HG03066 (cell line): ENCODE measurements at regions not wholly inside any gene's neighbourhood (a gene's known extent, or its start where the extent isn't known, plus 50 kb on each side); places are given as distances from the start of the nearest gene placed in this dataset.

Source experiments
- ATAC-seq: cut with Tn5 transposase; IDR thresholded peaks from one replicate; pipeline ENCODE4 v1.9.1; 2021; ENCODE audit warnings: low read depth; ENCODE audit not compliant: unreplicated experiment

DNA sequence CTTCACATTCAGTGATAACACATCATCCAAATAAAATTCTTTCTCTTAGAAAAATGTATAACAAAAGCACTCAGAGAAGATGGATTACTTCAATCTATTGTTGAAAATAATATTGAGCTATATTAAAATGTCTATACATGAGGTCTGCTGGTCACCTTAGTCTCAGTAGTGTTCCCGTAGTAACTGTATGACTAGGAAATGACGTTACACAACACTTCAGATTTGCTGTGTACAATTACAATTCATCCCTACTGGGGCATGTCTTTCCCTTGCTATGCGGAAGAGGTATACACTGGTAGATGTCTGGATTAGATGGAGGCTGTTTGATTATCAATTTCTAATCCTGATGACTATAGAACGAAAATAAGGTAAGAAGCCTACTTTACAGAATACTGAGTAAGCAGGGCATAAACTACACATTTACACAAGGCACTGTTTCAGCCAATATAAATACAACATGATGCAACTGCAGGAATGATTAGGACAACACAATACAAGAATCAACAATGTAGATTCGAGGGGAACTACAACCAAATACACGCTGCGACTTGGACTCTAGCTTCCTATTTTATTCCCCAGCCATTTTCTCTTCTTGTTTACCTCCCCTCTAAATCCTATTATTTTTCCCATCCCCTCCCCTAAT, 982.5 kb upstream of the CDH8 start:
- ATAC-seq, result no peak

DNA sequence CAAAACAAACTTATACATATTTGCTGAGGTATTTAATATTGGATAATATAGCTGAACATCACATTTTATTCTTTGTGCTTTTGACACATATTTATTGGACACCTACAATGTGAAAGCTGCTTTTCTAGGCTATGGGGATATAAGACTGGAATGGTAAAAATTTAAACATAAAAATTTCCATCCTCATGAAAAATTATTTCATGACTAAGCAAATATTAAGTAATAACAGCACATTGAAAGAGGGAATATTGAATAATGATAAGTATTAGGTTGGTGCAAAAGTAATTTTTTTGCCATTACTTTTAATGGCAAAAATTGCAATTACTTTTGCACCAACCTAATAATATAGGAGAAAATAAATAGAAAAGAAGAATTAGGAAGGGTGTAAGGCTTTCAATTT, 972.5 kb upstream of the CDH8 start:
- no peak for ATAC-seq

DNA sequence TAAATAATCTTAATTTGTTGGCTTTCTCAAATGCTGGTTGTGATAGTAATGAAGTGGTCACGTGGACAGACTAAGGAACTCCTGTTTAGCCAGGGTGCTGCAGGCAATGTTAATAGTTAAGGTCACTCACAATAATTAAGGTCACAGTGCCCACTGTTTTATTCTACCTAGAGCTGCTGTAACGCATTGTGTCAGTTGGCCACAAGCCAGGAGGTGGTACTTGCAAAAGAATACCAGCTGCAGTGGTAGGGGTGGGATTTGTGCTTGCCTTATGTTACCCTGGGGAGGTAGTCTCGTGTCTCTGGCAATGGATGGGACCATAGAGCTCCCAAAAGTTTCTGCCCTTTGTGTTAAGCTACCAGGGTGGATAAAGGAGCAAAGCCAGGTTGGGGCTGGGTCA, 969.1 kb upstream of the CDH8 start:
- no peak for ATAC-seq

DNA sequence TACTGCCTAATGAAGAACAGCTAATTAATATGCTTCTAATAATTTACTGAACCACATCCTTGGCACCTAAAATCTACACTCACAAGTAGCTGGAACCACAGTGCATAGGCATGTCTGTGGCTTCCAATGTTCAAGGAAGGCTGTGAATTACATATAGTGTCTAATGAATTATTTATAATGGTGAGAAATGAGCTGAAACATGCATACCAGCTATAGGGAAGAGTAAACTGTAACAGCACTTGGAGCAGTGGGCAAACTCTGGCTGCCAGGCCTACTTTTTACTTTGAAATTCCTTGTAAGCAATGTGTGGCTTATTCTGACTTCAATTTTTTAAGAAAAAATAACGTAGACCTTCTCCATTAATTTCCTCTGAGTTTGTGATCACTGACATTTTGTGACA, 953.2 kb upstream of the CDH8 start:
- no peak for ATAC-seq

DNA sequence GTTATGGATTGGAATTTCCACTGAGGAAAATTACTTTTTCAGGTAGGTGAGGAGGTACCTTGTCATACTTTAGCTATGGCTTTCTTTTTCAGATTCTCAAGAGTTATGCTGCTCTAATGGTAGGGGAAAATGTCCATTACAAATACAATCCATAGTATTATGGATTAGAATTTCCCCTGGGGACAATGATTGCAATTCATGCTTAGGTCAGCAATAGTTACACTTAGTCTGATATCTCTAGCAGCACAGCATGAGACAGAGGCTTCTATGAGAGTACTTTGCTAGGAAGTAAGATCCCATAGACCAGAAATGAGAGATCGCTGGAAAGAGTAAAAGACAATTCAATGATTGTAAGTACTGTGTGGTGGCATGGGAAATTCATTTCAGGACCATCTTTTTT, 949.5 kb upstream of the CDH8 start:
- ATAC-seq, result no peak

DNA sequence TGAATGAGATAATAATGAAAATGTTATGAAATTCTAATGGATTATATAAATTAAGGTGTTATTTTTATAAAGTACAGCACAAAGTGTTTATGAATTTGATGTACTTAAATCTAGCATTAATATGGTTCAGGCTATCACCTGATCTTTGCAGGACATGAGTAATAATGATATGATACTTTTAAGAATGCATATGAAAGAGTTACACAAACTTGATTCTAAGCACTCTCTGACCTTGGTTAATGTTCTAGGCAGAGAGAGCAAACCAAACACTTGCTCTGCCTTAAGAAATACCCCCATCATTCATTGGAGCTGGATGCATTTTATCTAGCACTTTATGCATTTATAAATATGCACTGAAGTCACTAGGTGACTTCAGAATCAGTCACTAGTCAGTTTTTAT, 942.2 kb upstream of the CDH8 start:
- no peak for ATAC-seq

DNA sequence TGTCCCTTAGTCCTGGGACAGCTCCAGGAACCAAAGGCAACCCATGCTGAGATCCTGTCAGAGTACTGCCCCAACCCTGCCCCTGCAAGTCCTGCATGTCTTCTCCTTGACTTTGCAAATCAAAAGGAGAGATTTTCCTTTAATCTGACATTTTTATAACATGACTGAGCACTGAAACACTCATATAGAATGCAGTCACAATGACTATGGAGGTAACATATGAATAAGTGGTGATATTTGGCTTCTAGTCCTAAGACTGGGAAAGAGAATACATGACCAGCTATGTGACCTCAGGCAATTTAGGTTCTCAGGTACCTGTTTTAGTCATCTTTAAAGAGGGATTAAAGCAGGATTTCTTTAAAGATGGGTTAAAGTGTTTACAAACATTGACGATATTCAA, 941.6 kb upstream of the CDH8 start:
- ATAC-seq, result no peak

DNA sequence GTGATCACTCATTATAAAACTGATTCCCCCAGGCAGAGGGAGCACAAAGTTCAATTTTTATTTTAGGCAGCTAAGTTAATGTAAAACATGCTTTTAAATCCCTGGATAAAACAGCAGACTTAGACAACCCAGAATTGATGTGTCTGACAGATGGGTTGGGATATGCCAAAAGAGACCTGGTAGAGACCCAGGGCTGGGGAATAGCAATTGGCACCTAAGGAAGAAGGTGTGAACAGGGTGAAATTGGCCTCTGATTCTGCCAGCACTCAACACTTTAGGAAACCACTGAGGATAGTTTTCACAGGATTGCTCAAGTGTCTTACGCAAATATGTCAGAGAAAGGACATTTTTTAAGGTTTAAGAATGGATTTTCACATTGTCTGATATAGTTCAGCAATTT, 938.2 kb upstream of the CDH8 start:
- ATAC-seq, result no peak

DNA sequence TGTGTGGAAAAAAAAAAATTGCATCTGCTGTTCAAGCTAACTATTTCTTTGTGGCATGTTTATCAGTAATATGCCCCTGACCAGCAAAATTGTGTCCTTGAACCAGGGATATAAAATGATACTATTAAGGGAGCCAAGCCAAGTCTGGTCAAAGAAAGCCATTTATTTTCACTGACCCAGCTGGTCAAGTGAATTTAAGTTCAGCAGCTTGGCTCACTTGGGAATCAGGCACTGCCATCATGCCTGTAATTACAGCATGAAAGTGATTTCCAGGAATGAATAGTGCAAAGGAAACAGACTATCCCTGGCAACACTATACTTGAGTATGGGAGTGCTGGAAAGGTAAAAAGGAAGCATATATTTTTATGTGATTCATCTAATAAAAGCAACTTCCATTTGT, 934.6 kb upstream of the CDH8 start:
- no peak for ATAC-seq

DNA sequence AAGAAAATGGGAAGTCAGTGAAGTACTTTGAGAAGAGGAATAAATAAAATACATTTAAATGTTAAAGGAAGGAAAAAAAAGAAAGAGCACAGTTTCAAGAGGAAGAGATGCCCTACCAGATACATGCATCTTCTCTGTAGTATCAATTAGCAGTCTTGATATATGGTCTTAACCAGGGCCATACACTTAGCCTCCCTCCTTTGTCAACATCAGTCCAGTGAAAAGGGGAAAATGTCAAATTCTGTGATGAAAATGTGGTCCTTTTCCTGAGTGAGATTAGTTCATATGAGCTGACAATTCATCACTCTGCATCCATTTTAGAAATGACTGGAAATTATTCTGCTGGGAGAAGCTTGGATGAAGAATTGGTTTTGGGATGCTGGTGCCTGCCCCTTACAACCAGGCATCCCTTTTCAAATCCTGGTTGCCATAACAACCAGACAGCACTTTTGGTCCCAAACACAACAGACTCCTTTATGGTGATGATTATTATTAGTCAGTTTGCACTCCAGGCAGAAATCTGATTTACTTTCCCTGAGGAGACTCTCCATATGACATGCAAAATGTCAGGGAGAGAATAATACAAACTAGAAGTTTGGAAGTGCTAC, 933.6 kb upstream of the CDH8 start:
- no peak for ATAC-seq

DNA sequence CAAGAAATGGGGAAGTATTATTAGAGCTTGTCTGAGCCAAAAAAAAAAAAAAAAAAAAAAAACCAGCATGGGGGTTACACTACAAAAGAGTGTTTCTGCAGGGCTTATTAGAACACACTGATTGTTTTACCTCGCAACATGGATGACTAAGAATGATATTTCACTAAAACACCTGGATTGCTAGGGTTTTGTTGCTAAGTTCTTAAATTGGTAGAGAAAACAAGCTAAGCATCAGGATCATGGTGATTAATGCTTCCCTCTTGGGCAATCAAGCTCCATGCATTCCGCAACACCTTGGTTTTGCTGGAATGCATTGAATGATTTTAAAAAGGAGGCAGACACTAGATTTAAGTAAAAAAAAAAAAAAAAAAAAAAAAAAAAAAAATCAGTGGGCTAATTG, 931.4 kb upstream of the CDH8 start:
- no peak for ATAC-seq

DNA sequence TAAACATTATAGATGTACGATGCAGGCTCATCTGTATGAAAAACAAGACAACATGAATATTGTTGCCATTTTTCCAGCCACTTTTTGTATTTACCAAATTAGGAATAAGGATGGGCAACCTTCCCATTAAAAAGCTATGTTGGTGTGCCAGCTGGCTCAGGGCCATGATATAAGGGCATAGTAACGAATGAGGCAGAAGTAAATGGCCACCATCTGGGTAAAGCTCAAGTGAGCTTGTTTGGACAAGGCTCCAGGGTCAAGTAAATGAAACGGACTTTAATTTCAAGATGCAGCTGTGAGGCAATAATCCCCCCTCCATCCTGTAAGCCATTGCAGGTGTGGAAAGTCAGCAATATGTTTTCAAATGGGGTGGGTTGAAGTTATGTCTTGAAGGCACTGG, 930.9 kb upstream of the CDH8 start:
- no peak for ATAC-seq

DNA sequence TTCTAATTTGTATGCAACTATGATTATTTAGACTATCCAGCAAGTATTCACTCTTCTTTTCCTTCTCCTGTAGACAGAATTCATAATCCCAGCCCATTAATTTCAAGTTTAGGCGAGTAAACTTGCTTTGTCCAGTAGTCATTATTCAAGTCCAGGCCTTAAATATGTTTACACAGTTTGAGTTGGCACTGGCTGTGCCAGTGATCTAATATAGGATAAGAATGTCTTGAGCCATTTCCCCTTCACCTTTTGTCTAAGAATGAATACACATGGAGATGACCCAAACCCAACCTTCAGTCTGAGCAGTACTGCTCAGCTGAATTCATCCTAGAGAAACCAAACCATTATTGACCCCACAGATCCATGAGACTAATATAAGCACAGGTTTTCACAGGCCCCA, 930.4 kb upstream of the CDH8 start:
- ATAC-seq, result no peak

DNA sequence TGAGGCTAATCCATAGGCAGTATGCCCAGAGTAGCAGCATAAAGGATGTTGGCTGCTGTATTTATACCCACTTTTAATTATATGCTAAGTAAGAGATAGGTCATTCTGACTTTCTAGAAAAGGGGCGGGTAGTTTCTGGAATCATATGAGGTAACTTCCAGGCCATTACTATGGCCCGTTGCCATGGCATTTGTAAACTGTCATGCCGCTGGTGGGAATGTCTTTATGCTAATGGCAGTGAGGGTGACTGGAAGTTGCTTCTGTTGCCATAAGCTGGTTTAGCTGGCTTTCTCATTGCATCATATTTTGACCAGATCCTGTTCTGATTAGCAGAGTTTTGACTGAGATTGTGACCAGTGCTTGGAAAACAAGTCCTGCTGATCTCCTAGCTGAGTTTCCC, 929.6 kb upstream of the CDH8 start:
- no peak for ATAC-seq

DNA sequence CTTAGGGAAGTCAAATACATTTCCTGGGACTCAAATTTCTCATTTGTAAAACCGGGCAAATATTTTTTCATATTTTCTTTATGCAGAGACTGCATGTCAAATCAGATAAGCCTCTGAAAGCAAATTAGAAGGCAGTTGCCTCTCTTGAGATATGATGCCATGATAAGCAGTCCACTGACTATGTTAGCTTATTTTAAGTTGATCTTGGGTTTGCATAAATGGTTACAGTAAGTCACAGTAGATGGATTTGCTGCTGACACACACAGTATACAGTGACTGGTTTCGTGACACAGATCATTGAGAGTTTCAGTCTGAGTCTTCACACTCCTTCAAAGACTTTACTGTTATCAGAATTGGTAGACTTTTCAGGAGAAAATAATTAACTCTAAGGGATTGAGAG, 927.6 kb upstream of the CDH8 start:
- ATAC-seq, result no peak

DNA sequence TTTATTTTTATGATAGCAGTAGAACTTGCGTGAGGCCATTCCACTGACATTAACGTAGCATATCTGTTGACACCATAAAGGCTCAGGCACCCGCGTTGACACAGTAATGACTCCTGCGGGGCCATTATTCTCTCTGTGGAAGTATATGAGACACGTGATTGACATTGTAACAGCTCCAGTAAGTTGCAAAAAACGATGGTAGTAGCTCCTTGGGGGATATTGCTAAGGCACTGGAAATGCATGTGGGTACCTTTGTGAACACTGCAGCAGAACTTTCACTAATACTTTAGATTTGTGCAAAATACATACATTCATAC, 918.8 kb upstream of the CDH8 start:
- ATAC-seq, result no peak

DNA sequence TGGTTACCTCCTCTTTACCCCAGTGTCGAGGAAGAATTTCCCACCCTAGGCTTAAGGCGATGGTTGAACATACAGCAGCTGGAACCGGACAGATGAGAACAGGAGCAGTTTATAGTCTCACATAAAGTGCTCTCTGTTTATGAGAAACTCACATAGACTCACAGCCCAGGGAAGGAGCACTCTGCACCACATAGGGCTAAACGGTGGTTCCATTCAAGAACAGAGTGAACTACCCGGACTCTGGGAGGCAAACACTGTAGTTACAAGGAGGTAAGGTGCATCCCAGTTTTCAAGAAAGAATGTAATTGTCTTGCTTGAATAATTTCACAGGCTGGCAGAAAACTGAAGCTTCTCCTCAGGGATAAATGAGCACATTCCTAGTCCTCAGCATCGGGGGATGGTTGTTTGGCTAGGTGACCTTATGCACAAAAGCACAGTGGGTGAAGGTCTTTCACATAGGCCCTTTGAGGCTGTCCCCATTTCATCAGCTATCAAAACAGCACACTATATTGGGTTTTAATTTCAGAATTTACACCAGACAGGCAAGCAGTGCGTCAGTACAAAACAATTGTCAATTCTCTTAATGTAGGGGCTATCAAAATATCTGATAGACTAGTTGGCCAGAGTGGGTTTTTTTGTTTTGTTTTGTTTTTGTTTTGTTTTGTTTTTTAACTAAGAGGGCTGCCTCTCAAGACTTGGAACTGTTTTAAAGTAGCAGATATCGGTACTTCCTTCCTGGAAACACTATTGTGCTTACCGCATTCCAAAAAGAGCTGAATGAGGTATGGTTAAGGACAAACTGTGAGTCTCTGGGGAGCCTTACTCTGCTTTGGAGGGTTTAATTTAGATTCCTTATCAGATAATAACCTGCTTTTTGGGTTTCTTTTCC, 918.1 kb upstream of the CDH8 start:
- no peak for ATAC-seq

DNA sequence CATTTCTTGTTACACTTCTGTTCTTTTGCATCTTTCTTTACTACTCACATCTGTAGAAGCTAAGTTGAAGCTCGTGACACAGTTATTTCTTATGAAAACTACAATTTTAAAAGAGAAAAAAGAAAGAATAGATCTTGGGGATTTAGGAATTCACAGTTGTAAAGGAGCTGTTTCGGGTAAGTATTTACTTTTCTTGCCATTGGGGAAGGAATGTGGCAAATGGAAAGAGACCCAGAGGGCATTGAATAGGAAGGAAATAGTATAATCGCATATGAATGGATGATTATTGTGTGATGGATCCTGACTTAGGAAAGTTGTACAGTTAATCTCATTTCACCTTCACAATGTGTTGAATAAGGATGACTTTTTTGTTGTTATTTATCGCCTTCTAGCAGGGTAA, 914.1 kb upstream of the CDH8 start:
- no peak for ATAC-seq

DNA sequence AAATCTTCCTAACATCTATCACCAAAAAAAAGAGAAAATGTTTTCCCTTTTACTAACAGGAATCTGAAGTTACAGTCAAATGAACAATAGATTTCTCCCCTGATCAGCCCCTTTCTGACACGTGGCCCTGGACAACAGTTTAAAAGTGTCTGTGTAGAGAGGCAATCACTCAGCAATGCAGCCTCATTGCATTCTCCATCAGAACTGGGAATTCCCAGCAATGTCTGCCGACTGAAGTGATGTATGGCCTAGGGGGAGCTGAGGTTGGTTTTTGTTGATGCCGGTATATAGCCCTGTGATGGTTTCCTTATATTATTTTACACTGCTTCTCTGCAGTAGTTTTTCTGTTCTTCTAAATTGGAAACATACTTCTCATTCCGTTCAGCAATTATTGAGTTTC, 904.3 kb upstream of the CDH8 start:
- no peak for ATAC-seq

DNA sequence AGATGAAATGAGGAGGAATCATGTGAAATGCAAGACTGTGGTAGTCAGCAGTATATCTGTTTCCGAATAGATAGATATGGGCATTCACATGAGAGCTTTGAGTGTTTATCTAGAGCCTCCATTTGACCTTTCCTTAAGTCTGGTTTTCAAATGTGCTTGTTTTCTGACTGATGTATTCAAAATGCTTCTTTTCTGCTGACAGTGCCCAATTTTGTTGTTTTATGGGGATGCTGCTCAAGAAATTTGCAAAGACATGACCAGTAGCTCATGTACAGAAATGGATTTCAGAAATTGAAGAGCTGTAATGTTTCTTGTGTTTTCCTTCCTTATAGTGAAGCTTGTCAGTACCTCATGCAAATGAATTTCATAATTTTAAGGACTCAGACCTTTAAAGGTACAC, 903.4 kb upstream of the CDH8 start:
- ATAC-seq, result no peak

DNA sequence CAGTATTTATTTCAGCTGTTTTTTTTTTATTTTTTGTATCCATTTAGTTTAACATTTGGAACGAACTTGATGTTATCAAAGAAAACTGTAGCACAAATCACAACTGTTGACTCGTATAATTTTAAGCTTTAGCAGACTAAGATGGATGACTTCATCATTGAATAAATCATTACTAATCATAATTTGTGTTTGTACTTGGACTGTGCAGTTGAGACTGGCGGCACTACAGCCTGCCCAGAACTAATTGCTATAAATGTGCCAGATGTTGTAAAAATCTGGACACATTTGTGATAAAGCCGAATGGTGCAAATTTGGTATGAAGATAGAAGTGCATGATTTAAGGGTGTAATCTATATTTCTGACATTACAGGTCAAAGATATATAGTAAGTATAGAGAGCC, 897.7 kb upstream of the CDH8 start:
- ATAC-seq, result no peak

DNA sequence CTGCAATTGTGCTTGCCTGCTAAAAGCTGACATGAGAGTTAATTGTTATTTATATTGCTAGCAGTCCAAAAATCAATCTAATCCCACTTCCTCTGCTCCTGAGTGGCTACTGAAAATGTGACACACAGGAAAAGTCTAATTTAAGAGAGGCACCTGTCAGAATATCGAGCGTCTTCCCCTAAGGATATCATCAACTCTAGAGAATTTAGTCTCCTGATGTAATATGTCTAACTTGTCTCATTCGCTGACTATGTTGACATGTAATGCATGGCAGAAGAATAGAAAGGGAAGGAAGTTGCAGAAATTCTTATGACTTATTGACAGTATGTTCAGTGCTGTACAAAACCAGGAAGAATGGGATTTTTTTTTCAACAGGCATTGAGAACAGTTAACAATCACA, 893.4 kb upstream of the CDH8 start:
- no peak for ATAC-seq
